C4-2B (cell line): ENCODE measurements at regions not wholly inside any gene's neighbourhood (a gene's known extent, or its start where the extent isn't known, plus 50 kb on each side); places are given as distances from the start of the nearest gene placed in this dataset.

Experiments used
- H3K27ac ChIP-seq: fragments of 450-650 bp; 2 replicates; pipeline ENCODE4 v1.5.1; 2017
- CTCF ChIP-seq: fragments of 450-650 bp; conservative IDR thresholded peaks from 2 replicates; pipeline ENCODE4 v1.5.1; 2017; ENCODE audit warnings: mild to moderate bottlenecking
- ZFX ChIP-seq: fragments of 450-650 bp; IDR thresholded peaks from 2 replicates; pipeline ENCODE4 v1.6.1; 2017

GRCh38 chr2:57313678-57314077, 732.9 kb upstream of the VRK2 start:
- TF ChIP-seq CTCF = no peak
- no peak for TF ChIP-seq ZFX

GRCh38 chr2:57314682-57315081, 731.9 kb upstream of the VRK2 start:
- H3K27ac ChIP-seq = no peak overlapping the region
- TF ChIP-seq CTCF = no peak
- no peak for TF ChIP-seq ZFX

More at GRCh38 chr2:57313678-57314077, 732.9 kb upstream of the VRK2 start:
- no peak overlapping the region for H3K27ac ChIP-seq

- H3K27ac ChIP-seq = no peak overlapping the region
- TF ChIP-seq ZFX (no peak), CTCF (no peak)
Measured at GRCh38 chr2:57330447-57330846, 716.2 kb upstream of the VRK2 start.

- H3K27ac ChIP-seq = no peak overlapping the region
- TF ChIP-seq ZFX (no peak), CTCF (no peak)
Measured at GRCh38 chr2:57333221-57333620, 713.4 kb upstream of the VRK2 start.

- TF ChIP-seq CTCF = no peak
- no peak for TF ChIP-seq ZFX
- no peak overlapping the region for H3K27ac ChIP-seq
Measured at GRCh38 chr2:57343391-57344006, 703.1 kb upstream of the VRK2 start.

- TF ChIP-seq CTCF = no peak
- TF ChIP-seq ZFX = no peak
- no peak overlapping the region for H3K27ac ChIP-seq
Measured at GRCh38 chr2:57368190-57368589, 678.4 kb upstream of the VRK2 start.

- no peak for TF ChIP-seq CTCF
- no peak for TF ChIP-seq ZFX
- H3K27ac ChIP-seq = no peak overlapping the region
Measured at GRCh38 chr2:57370882-57371585, 675.6 kb upstream of the VRK2 start.
